Tibial artery (tissue), 4 donors: ENCODE measurements at regions not wholly inside any gene's neighbourhood (a gene's known extent, or its start where the extent isn't known, plus 50 kb on each side); places are given as distances from the start of the nearest gene placed in this dataset.

Source experiments
- DNase-seq, 2 donors: peaks; one replicate each; pipeline ENCODE4 v3.0.0-alpha.2; 2019
- H3K27ac ChIP-seq, 2 donors: fragments of 200-600 bp; sonication (generic) in 1 of 2; 1 replicate in 1 of 2; 2 replicates in 1 of 2; pipeline ENCODE4 v1.5.1; 2018 to 2019; ENCODE audit warnings: mild to moderate bottlenecking in 1 of 2
- H3K27me3 ChIP-seq, 2 donors: fragments of 200-600 bp; sonication (generic) in 1 of 2; one replicate each; pipeline versions ENCODE4 v1.5.1 to v1.6.0; 2016 to 2019
- H3K36me3 ChIP-seq, 3 donors: fragments of 200-600 bp; sonication (generic) in 2 of 3; one replicate each; pipeline ENCODE4 v1.5.1; 2016 to 2019; ENCODE audit warnings: mild to moderate bottlenecking in 2 of 3
- H3K4me1 ChIP-seq, 4 donors: fragments of 200-600 bp; sonication (generic) in 2 of 4; 1 replicate in 3 of 4; 2 replicates in 1 of 4; pipeline ENCODE4 v1.5.1; 2016 to 2019
- H3K4me3 ChIP-seq, 2 donors: fragments of 200-600 bp; sonication (generic) in 1 of 2; 1 replicate in 1 of 2; 2 replicates in 1 of 2; pipeline ENCODE4 v1.5.1; 2018 to 2019; ENCODE audit warnings: mild to moderate bottlenecking in 2 of 2
- H3K9me3 ChIP-seq, 3 donors: fragments of 200-600 bp; sonication (generic) in 1 of 3; one replicate each; pipeline ENCODE4 v1.5.1; 2016 to 2019
- intact Hi-C: fragments of 100-400 bp; cut with DNase I; formaldehyde crosslinking; loops from one replicate; pipeline ENCODE4 v1.15.0; 2023; ENCODE audit warnings: low total_unique reads
- TF ChIP-seq, protein P1 (sequence below), 2 experiments: fragments of 200-600 bp in 1 of 2; fragments of 450-650 bp in 1 of 2; IDR thresholded peaks; one replicate each; pipeline ENCODE4 v1.5.1; 2017 to 2019; ENCODE audit warnings: antibody characterized with exemption in 2 of 2, mild to moderate bottlenecking in 1 of 2, moderate library complexity in 1 of 2

DNA sequence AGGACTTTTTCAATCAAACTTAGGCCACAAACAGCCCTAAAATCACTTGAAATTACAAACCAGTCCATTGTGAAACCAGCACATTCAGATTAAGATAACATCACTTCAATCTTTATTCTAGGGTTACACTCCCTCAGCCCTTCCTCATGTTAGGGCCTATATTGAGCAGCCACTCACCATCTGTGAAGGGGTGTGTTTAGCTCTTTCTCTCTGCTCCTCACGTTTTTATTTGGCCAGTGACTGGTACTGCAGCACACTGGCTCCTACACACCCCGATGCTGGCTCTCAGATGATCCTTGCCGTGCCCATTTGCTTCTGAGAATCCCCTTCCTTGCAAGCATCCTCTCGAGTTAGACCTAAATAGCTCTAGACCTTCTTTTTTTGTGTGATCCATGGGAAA lies 604.5 kb downstream of the INHBA start:
- no peak overlapping the region for H3K27ac ChIP-seq
- no peaks in the 10 kb centered on the region for H3K4me1 ChIP-seq
- no peaks in the 10 kb centered on the region for H3K36me3 ChIP-seq
- TF ChIP-seq, protein P1, sequence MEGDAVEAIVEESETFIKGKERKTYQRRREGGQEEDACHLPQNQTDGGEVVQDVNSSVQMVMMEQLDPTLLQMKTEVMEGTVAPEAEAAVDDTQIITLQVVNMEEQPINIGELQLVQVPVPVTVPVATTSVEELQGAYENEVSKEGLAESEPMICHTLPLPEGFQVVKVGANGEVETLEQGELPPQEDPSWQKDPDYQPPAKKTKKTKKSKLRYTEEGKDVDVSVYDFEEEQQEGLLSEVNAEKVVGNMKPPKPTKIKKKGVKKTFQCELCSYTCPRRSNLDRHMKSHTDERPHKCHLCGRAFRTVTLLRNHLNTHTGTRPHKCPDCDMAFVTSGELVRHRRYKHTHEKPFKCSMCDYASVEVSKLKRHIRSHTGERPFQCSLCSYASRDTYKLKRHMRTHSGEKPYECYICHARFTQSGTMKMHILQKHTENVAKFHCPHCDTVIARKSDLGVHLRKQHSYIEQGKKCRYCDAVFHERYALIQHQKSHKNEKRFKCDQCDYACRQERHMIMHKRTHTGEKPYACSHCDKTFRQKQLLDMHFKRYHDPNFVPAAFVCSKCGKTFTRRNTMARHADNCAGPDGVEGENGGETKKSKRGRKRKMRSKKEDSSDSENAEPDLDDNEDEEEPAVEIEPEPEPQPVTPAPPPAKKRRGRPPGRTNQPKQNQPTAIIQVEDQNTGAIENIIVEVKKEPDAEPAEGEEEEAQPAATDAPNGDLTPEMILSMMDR (IDR thresholded peaks at IDR 0.05) = no peak
- no peaks in the 10 kb centered on the region for H3K9me3 ChIP-seq
- DNase-seq = no peak
- no peak overlapping the region for H3K4me3 ChIP-seq
- intact Hi-C loops = no loop called here
- no peaks in the 10 kb centered on the region for H3K27me3 ChIP-seq

DNA sequence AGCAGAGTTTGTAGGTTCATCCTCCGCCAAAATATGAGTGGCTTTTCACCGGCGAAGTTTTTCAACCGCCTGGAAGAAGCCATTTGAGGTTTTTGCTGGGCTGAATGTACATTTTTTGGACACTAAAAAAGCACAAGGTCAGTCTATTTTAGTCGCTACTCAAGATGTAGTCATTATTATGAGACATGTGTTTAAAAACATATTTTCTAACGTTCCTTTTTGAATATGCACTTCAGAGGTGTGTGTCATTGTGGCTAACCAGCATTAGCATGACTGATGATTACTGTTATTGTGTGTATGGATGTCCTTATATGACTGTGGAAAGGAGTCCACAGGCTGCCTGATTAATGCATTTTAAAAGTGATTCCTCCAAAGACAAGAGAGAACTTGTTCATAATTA lies 605.4 kb downstream of the INHBA start:
- no peaks in the 10 kb centered on the region for H3K9me3 ChIP-seq
- intact Hi-C loops = no loop called here
- H3K27ac ChIP-seq = no peak overlapping the region
- H3K27me3 ChIP-seq = no peaks in the 10 kb centered on the region
- no peaks in the 10 kb centered on the region for H3K4me1 ChIP-seq
- H3K4me3 ChIP-seq = no peak overlapping the region
- no peaks in the 10 kb centered on the region for H3K36me3 ChIP-seq
- DNase-seq = no peak
- TF ChIP-seq, protein P1 (IDR thresholded peaks at IDR 0.05) = no peak

DNA sequence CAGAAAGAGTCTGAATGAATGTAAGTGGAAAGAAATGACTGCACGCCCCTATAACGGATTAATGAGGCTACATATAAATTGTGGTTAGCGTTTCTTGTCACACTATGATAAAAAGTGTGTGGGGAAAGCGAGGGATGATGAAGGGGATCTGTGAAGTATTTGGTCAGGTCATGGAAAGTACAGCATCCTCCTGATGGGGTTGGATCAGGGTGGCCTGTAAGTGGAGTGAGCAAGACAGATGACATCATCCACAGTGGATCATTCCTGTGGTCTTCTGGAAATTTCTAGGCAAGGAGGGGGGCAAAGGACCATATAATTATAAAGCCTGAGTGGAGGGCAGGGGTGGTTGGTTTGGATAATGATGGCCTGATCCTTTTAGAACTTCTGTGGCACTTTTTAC lies 606.0 kb downstream of the INHBA start:
- no peak overlapping the region for H3K4me3 ChIP-seq

GRCh38 chr7:41093141-41093540 lies 609.7 kb downstream of the INHBA start:
- intact Hi-C loops = no loop called here
- DNase-seq = no peak
- no peaks in the 10 kb centered on the region for H3K4me1 ChIP-seq
- H3K4me3 ChIP-seq = no peak overlapping the region
- no peaks in the 10 kb centered on the region for H3K36me3 ChIP-seq
- no peaks in the 10 kb centered on the region for H3K27me3 ChIP-seq
- TF ChIP-seq, protein P1 (IDR thresholded peaks at IDR 0.05) = no peak
- H3K27ac ChIP-seq = no peak overlapping the region
- peaks cover 0 to 9% (median 0%) of the 10 kb centered on the region in 3 donors for H3K9me3 ChIP-seq

More for the DNA sequence above, 606.0 kb downstream of the INHBA start:
- Histone ChIP-seq H3K27ac (no peak overlapping the region), H3K4me1 (no peaks in the 10 kb centered on the region), H3K36me3 (no peaks in the 10 kb centered on the region), H3K9me3 (no peaks in the 10 kb centered on the region), H3K27me3 (no peaks in the 10 kb centered on the region)
- intact Hi-C loops = no loop called here
- no peak for DNase-seq
- TF ChIP-seq, protein P1 (IDR thresholded peaks at IDR 0.05) = no peak

DNA sequence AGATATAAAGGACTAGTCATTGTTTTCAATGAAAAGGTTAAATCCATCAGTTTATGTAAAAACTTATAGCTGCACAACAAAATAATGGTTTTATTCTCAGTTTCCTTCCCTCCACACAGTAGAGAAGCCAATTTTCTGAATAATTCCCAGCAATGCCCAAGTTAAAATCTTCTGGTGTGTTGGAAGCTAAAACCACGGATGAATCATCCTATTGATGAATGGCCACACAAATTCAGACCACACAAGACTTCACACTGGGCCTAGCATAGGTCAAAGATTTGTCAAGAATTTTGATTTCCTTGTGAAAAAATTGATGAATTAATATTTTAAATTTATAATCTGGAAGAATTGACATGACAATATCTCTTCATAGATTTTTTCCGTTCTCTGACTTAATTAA lies 617.6 kb downstream of the INHBA start:
- H3K27ac ChIP-seq = no peak overlapping the region
- no peak overlapping the region for H3K4me3 ChIP-seq
- no peaks in the 10 kb centered on the region for H3K36me3 ChIP-seq
- no peaks in the 10 kb centered on the region for H3K4me1 ChIP-seq
- H3K27me3 ChIP-seq = no peaks in the 10 kb centered on the region
- intact Hi-C loops = no loop called here
- H3K9me3 ChIP-seq = peaks cover 0 to 13% (median 0%) of the 10 kb centered on the region in 3 donors
- DNase-seq = no peak
- TF ChIP-seq, protein P1 (IDR thresholded peaks at IDR 0.05) = no peak

GRCh38 chr7:41084381-41084780 lies 618.5 kb downstream of the INHBA start:
- no peak overlapping the region for H3K4me3 ChIP-seq
- TF ChIP-seq, protein P1 (IDR thresholded peaks at IDR 0.05) = no peak
- no peak for DNase-seq
- intact Hi-C loops = no loop called here
- no peak overlapping the region for H3K27ac ChIP-seq
- no peaks in the 10 kb centered on the region for H3K27me3 ChIP-seq
- peaks cover 0 to 11% (median 0%) of the 10 kb centered on the region in 3 donors for H3K9me3 ChIP-seq
- no peaks in the 10 kb centered on the region for H3K4me1 ChIP-seq
- no peaks in the 10 kb centered on the region for H3K36me3 ChIP-seq
